Osteocyte (in vitro differentiated cells): ENCODE measurements at regions not wholly inside any gene's neighbourhood (a gene's known extent, or its start where the extent isn't known, plus 50 kb on each side); places are given as distances from the start of the nearest gene placed in this dataset.

Source experiments
- DNase-seq: peaks from one replicate; pipeline ENCODE4 v3.0.0; 2021; ENCODE audit warnings: mixed read lengths; ENCODE audit not compliant: unreplicated experiment; ENCODE audit errors: extremely low spot score
- H3K27ac Mint-ChIP-seq: one replicate; pipeline ENCODE4 v1.8.0; 2021; ENCODE audit warnings: mild to moderate bottlenecking, mixed read lengths; ENCODE audit not compliant: unreplicated experiment
- H3K27me3 Mint-ChIP-seq: one replicate; pipeline ENCODE4 v1.8.0; 2021; ENCODE audit warnings: mixed read lengths; ENCODE audit not compliant: unreplicated experiment
- H3K36me3 Mint-ChIP-seq: one replicate; pipeline ENCODE4 v1.8.0; 2021; ENCODE audit warnings: mixed read lengths; ENCODE audit not compliant: unreplicated experiment
- H3K4me1 Mint-ChIP-seq: one replicate; pipeline ENCODE4 v1.8.0; 2021; ENCODE audit warnings: mixed read lengths; ENCODE audit not compliant: unreplicated experiment
- H3K4me3 Mint-ChIP-seq: one replicate; pipeline ENCODE4 v1.8.0; 2021; ENCODE audit warnings: mild to moderate bottlenecking, moderate library complexity, mixed read lengths; ENCODE audit not compliant: unreplicated experiment
- H3K9me3 Mint-ChIP-seq: one replicate; pipeline ENCODE4 v1.8.0; 2021; ENCODE audit warnings: mixed read lengths; ENCODE audit not compliant: unreplicated experiment
- CTCF ChIP-seq: fragments of 200-600 bp; sonication (generic); IDR thresholded peaks from 2 replicates; pipeline ENCODE4 v1.5.0; 2021; ENCODE audit warnings: antibody characterized with exemption, mild to moderate bottlenecking, moderate library complexity

DNA sequence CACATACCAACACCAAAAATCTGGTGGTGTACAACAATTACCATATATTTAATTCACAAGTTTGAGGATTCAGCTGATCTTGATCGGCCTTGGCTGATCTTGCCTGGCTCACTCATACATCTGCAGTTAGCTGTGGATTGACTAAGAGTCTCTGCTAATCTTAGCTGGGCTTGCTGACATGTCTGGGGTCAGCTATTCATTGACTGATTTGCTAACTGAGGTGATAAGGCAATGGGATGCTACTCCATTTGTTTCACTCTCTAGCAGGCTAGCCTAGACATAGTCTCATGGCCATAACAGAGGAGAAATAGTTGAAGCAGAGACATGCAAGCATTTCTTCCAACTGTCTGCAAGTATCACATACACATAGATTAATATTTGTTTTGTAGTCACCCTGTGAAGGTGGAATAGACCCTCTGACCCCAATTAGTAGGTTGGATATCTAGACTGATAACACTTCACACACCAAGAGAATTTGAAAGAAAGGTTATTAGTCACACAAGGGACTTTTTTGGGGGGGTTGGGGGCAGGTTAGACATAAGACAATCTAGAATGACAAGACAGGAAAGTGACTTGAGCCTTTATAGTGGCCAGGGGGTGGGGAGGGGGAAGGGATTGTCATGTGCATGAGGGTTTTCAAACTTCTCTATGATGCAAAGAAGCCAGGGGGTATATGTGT lies 142.3 kb downstream of the BARHL2 start:
- no peak overlapping the region for H3K27ac Mint-ChIP-seq
- no peak for TF ChIP-seq CTCF

GRCh38 chr1:90573736-90574135 lies 143.4 kb downstream of the BARHL2 start:
- H3K9me3 Mint-ChIP-seq = no peaks in the 10 kb centered on the region
- no peaks in the 10 kb centered on the region for H3K36me3 Mint-ChIP-seq
- H3K4me1 Mint-ChIP-seq = no peaks in the 10 kb centered on the region
- H3K4me3 Mint-ChIP-seq = no peak overlapping the region
- no peak for DNase-seq
- H3K27ac Mint-ChIP-seq = no peak overlapping the region
- no peaks in the 10 kb centered on the region for H3K27me3 Mint-ChIP-seq
- TF ChIP-seq CTCF = no peak

More for the DNA sequence above, 142.3 kb downstream of the BARHL2 start:
- no peaks in the 10 kb centered on the region for H3K36me3 Mint-ChIP-seq
- H3K27me3 Mint-ChIP-seq = peaks cover 3% of the 10 kb centered on the region
- no peak for DNase-seq
- H3K9me3 Mint-ChIP-seq = no peaks in the 10 kb centered on the region
- H3K4me3 Mint-ChIP-seq = no peak overlapping the region
- H3K4me1 Mint-ChIP-seq = no peaks in the 10 kb centered on the region

DNA sequence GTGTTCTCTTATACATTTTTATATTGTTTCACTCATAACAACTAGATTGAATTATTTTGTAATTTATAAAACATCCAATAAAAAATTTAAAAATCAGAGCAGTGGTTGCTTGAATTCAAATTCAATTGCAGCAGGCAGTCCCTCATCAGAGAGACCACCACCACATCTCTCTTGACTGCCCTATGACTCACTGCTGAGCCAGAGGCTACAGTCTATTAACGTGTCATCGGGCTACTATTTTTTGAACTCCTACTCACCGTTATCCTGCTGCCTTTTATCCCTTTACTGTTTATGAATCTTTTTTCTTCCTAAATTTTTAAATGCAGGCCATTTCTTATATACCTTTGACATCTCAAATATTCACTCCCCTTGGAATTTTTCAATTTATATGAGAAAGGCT lies 144.7 kb downstream of the BARHL2 start:
- no peaks in the 10 kb centered on the region for H3K27me3 Mint-ChIP-seq
- no peak overlapping the region for H3K27ac Mint-ChIP-seq
- H3K9me3 Mint-ChIP-seq = no peaks in the 10 kb centered on the region
- no peak overlapping the region for H3K4me3 Mint-ChIP-seq
- no peaks in the 10 kb centered on the region for H3K36me3 Mint-ChIP-seq
- no peaks in the 10 kb centered on the region for H3K4me1 Mint-ChIP-seq
- no peak for DNase-seq
- TF ChIP-seq CTCF = no peak

DNA sequence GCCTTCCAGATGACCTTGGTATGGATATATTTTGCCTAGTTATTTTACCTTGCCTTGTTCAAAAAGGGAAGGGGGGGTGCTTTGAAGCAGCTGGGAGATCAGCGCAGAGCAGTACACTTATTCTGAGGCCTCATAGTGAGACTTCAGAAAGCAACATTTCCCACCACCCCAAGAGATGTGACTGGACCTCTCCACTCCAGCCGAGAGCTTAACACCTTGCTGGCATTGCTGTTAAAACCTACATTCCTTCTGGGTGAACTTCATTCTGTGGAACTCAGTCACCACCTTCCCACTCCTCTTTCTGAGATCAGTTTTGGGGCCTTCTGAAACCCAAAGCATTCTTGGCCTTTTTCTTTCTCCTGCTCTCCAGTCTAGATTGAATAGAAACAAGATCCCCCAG lies 148.7 kb downstream of the BARHL2 start:
- Mint-ChIP-seq H3K4me1 (no peaks in the 10 kb centered on the region), H3K27ac (no peak overlapping the region), H3K27me3 (no peaks in the 10 kb centered on the region), H3K9me3 (no peaks in the 10 kb centered on the region), H3K36me3 (no peaks in the 10 kb centered on the region), H3K4me3 (no peak overlapping the region)
- TF ChIP-seq CTCF = no peak
- DNase-seq = no peak

DNA sequence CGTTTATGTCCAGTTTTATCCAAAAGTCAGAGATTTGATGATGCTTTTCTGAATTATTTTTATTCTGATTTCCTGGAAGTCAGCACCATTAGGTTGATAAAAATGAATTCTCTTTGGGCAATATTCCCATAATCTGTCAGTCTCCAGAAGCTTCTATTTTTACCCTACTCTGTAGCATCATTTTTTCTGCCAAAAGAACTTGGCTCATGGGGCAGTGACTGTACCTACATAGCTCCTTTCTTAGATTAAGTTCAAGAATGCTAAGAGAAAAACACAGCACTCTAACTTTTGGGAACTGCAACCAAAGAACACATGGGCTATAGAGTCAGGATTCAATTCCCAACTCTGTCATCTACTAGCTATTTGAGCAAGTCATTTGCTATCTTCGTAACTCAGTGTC lies 152.9 kb downstream of the BARHL2 start:
- H3K4me1 Mint-ChIP-seq = no peaks in the 10 kb centered on the region
- no peak for TF ChIP-seq CTCF
- H3K36me3 Mint-ChIP-seq = no peaks in the 10 kb centered on the region
- no peak overlapping the region for H3K4me3 Mint-ChIP-seq
- no peaks in the 10 kb centered on the region for H3K9me3 Mint-ChIP-seq
- no peak overlapping the region for H3K27ac Mint-ChIP-seq
- no peak for DNase-seq
- H3K27me3 Mint-ChIP-seq = no peaks in the 10 kb centered on the region
